ENCODE measurements at regions not wholly inside any gene's neighbourhood (a gene's known extent, or its start where the extent isn't known, plus 50 kb on each side); places are given as distances from the start of the nearest gene placed in this dataset.

- H3K4me3 ChIP-seq: no peak overlapping the region
- no peak for DNase-seq (ENCODE audit: low spot score)
- no peak overlapping the region for H3K27ac ChIP-seq
- WGBS: 82% methylated on average over 3 of the region's 3 CpGs
- no peak for TF ChIP-seq POLR2A (IDR thresholded peaks at IDR 0.05)
- TF ChIP-seq CTCF (IDR thresholded peaks at IDR 0.05): no peak
- TF ChIP-seq POLR2AphosphoS5 (IDR thresholded peaks at IDR 0.05): no peak
- intact Hi-C loops (cut with DNase I): no loop called here
- no peaks in the 10 kb centered on the region for H3K9me3 ChIP-seq
- H3K36me3 ChIP-seq: no peaks in the 10 kb centered on the region
- H3K4me1 ChIP-seq (replicated peaks): no peaks in the 10 kb centered on the region
- H3K27me3 ChIP-seq (replicated peaks; ENCODE audit: insufficient read depth): no peaks in the 10 kb centered on the region
Measured at GRCh38 chr10:62635127-62635526, 169.4 kb upstream of the ADO start.

GRCh38 chr10:62636825-62637248, 167.7 kb upstream of the ADO start:
- TF ChIP-seq POLR2A (IDR thresholded peaks at IDR 0.05) (no peak), POLR2AphosphoS5 (IDR thresholded peaks at IDR 0.05) (no peak), CTCF (IDR thresholded peaks at IDR 0.05) (no peak)
- intact Hi-C loops (cut with DNase I): no loop called here
- 72% methylated on average over 3 of the region's 3 CpGs for WGBS
- Histone ChIP-seq H3K4me1 (replicated peaks) (no peaks in the 10 kb centered on the region), H3K27ac (peak overlapping the region in 1 of 2 donors; percentile 28), H3K27me3 (replicated peaks; ENCODE audit: insufficient read depth) (no peaks in the 10 kb centered on the region), H3K4me3 (no peak overlapping the region), H3K9me3 (no peaks in the 10 kb centered on the region), H3K36me3 (no peaks in the 10 kb centered on the region)
- DNase-seq (ENCODE audit: low spot score): no peak

GRCh38 chr10:62637249-62638061, 167.1 kb upstream of the ADO start:
- no peaks in the 10 kb centered on the region for H3K4me1 ChIP-seq (replicated peaks)
- H3K27ac ChIP-seq: peak overlapping the region in 1 of 2 donors; percentile 28
- intact Hi-C loops (cut with DNase I): no loop called here
- H3K4me3 ChIP-seq: peak overlapping the region in 1 of 2 donors; percentile 3
- no peaks in the 10 kb centered on the region for H3K27me3 ChIP-seq (replicated peaks; ENCODE audit: insufficient read depth)
- DNase-seq (ENCODE audit: low spot score): no peak
- no peaks in the 10 kb centered on the region for H3K9me3 ChIP-seq
- no peak for TF ChIP-seq CTCF (IDR thresholded peaks at IDR 0.05)
- no peak for TF ChIP-seq POLR2A (IDR thresholded peaks at IDR 0.05)
- TF ChIP-seq POLR2AphosphoS5 (IDR thresholded peaks at IDR 0.05): no peak
- 26% methylated on average over 9 of the region's 9 CpGs for WGBS
- no peaks in the 10 kb centered on the region for H3K36me3 ChIP-seq

- Histone ChIP-seq H3K9me3 (no peaks in the 10 kb centered on the region), H3K27ac (peak overlapping the region in 1 of 2 donors; percentile 28), H3K4me3 (no peak overlapping the region), H3K27me3 (replicated peaks; ENCODE audit: insufficient read depth) (no peaks in the 10 kb centered on the region), H3K4me1 (replicated peaks) (no peaks in the 10 kb centered on the region), H3K36me3 (no peaks in the 10 kb centered on the region)
- no peak for DNase-seq (ENCODE audit: low spot score)
- intact Hi-C loops (cut with DNase I): no loop called here
- WGBS: 56% methylated on average over 7 of the region's 7 CpGs
- no peak for TF ChIP-seq POLR2AphosphoS5 (IDR thresholded peaks at IDR 0.05)
- TF ChIP-seq POLR2A (IDR thresholded peaks at IDR 0.05): no peak
- no peak for TF ChIP-seq CTCF (IDR thresholded peaks at IDR 0.05)
Measured at GRCh38 chr10:62638062-62638477, 166.4 kb upstream of the ADO start.

GRCh38 chr10:62639144-62639543, 165.4 kb upstream of the ADO start:
- no peaks in the 10 kb centered on the region for H3K27me3 ChIP-seq (replicated peaks; ENCODE audit: insufficient read depth)
- 100% methylated on average over 2 of the region's 2 CpGs for WGBS
- H3K27ac ChIP-seq: no peak overlapping the region
- no peaks in the 10 kb centered on the region for H3K4me1 ChIP-seq (replicated peaks)
- no peak for TF ChIP-seq POLR2AphosphoS5 (IDR thresholded peaks at IDR 0.05)
- no peak for TF ChIP-seq CTCF (IDR thresholded peaks at IDR 0.05)
- TF ChIP-seq POLR2A (IDR thresholded peaks at IDR 0.05): no peak
- DNase-seq (ENCODE audit: low spot score): no peak
- no peaks in the 10 kb centered on the region for H3K36me3 ChIP-seq
- no peak overlapping the region for H3K4me3 ChIP-seq
- H3K9me3 ChIP-seq: no peaks in the 10 kb centered on the region
- intact Hi-C loops (cut with DNase I): no loop called here
